ENCODE measurements at regions not wholly inside any gene's neighbourhood (a gene's known extent, or its start where the extent isn't known, plus 50 kb on each side); places are given as distances from the start of the nearest gene placed in this dataset.

GRCh38 chr6:19160081-19160730, 677.0 kb upstream of the ID4 start (continued):
- no peak for TF ChIP-seq CHD4 (IDR thresholded peaks at IDR 0.05)
- no peak for TF ChIP-seq SIN3A (IDR thresholded peaks at IDR 0.05; ENCODE audit: low read depth, low read length)
- TF ChIP-seq CEBPZ (IDR thresholded peaks at IDR 0.05; ENCODE audit: low read depth, low read length), result no peak
- TF ChIP-seq SREBF2 (IDR thresholded peaks at IDR 0.05; ENCODE audit: low read length), result no peak
- TF ChIP-seq CBX3 (IDR thresholded peaks at IDR 0.05; ENCODE audit: borderline replicate concordance, low read depth), result no peak
- no peak for TF ChIP-seq ATF3 (IDR thresholded peaks at IDR 0.05; ENCODE audit: borderline replicate concordance, extremely low read depth, low read depth, low read length)
- TF ChIP-seq POU2F2 (IDR thresholded peaks at IDR 0.05; ENCODE audit: borderline replicate concordance, low read depth, low read length), result no peak
- no peak for TF ChIP-seq ETV6 (conservative IDR thresholded peaks at IDR 0.05 in 1 of 2, IDR thresholded peaks at IDR 0.05 in 1 of 2; ENCODE audit: borderline replicate concordance in 1 of 2, low read depth in 1 of 2)
- TF ChIP-seq STAT3 (IDR thresholded peaks at IDR 0.05; ENCODE audit: low read depth, low read length), result no peak
- no peak for TF ChIP-seq GATAD2B (conservative IDR thresholded peaks at IDR 0.05; ENCODE audit: low read depth)
- no peak for TF ChIP-seq PML (IDR thresholded peaks at IDR 0.05; ENCODE audit: low read length)

All from GM12878 (cell line).